Midbrain (tissue), 1 donor: ENCODE measurements at regions not wholly inside any gene's neighbourhood (a gene's known extent, or its start where the extent isn't known, plus 50 kb on each side); places are given as distances from the start of the nearest gene placed in this dataset.

Experiments
- DNase-seq: peaks from one replicate; lab custom pipeline; 2025; lab: John Stamatoyannopoulos, UW

DNA sequence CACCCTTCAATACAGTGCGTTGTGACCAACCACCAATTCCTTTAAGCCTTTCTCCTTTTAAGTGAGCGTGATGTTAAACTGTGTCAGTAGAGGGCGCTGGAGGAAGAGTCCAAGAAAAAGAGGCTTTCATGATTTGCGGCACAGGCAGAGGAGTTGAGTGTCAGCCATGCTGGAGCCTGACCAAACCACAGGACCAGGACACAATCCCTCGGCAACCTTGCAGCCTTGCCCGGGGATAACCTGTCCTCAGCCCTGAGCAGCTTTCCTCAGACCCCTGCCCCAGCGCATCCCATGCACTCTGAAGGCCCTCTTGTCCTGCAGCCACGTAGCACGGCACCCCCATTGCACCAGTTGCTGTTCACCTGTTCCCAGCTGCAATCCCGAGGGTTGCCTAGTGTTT lies 53.5 kb upstream of the SMIM31 start:
- DNase-seq = peak; percentile 56

DNA sequence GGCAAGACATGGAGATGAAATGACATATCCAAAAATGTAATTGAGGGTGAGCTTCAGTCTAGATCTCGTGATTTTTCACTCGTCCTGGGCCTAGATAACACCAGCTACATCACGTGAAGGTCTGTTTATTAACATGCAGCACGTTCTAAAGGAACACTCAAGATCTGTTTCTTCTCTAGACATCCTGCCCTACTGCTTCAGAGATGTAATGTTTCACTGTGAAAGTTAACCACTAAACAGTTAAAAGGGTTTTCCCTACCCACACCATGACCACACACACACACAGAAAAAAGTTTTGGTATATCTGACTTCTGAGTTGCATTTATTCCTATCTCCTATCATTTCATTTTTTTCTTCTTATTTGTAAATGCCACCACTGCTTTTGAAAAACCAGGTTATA lies 52.3 kb upstream of the SMIM31 start:
- DNase-seq = no peak
